Smooth muscle cell (in vitro differentiated cells): ENCODE measurements at regions not wholly inside any gene's neighbourhood (a gene's known extent, or its start where the extent isn't known, plus 50 kb on each side); places are given as distances from the start of the nearest gene placed in this dataset.
A peak's percentile ranks its signal among the peaks of the same experiment; 100 is the strongest.

ENCODE experiments used
- DNase-seq: peaks from one replicate; lab custom pipeline; 2025; ENCODE audit not compliant: unreplicated experiment; lab: John Stamatoyannopoulos, UW
- H2AFZ ChIP-seq: fragments of 200-600 bp; sonication (generic); 2 replicates; pipeline ENCODE4 v1.6.0; 2016; ENCODE audit warnings: antibody characterized with exemption, low read depth, mild to moderate bottlenecking
- H3F3A ChIP-seq: fragments of 200-600 bp; sonication (generic); 2 replicates; pipeline ENCODE4 v1.6.0; 2017; ENCODE audit warnings: antibody characterized with exemption, low read depth
- H3K27ac ChIP-seq: fragments of 200-600 bp; sonication (generic); 2 replicates; pipeline ENCODE4 v1.5.1; 2016; ENCODE audit warnings: low read depth, mild to moderate bottlenecking
- H3K27me3 ChIP-seq: fragments of 200-600 bp; sonication (generic); 2 replicates; pipeline ENCODE4 v1.6.1; 2016; ENCODE audit warnings: low read depth, mild to moderate bottlenecking
- H3K36me3 ChIP-seq: fragments of 200-600 bp; sonication (generic); 2 replicates; pipeline ENCODE4 v1.5.1; 2016; ENCODE audit warnings: low read depth
- H3K4me1 ChIP-seq: fragments of 200-600 bp; sonication (generic); 2 replicates; pipeline ENCODE4 v1.5.1; 2016; ENCODE audit warnings: low read depth
- H3K4me2 ChIP-seq: fragments of 200-600 bp; sonication (generic); 2 replicates; pipeline ENCODE4 v1.6.0; 2016; ENCODE audit warnings: mild to moderate bottlenecking
- H3K4me3 ChIP-seq: fragments of 200-600 bp; sonication (generic); 2 replicates; pipeline ENCODE4 v1.5.1; 2016; ENCODE audit warnings: mild to moderate bottlenecking
- H3K79me2 ChIP-seq: fragments of 200-600 bp; sonication (generic); 2 replicates; pipeline ENCODE4 v1.6.0; 2016; ENCODE audit warnings: low read depth, mild to moderate bottlenecking
- H3K9ac ChIP-seq: fragments of 200-600 bp; sonication (generic); 2 replicates; pipeline ENCODE4 v1.6.0; 2016; ENCODE audit warnings: low read depth
- H3K9me3 ChIP-seq: fragments of 200-600 bp; sonication (generic); replicated peaks from 2 replicates; pipeline ENCODE4 v1.5.1; 2016; ENCODE audit warnings: low read depth
- H4K20me1 ChIP-seq: fragments of 200-600 bp; sonication (generic); 2 replicates; pipeline ENCODE4 v1.6.0; 2016; ENCODE audit warnings: low read depth
- CTCF ChIP-seq: fragments of 200-600 bp; sonication (generic); IDR thresholded peaks from 2 replicates; pipeline ENCODE4 v1.5.1; 2017; ENCODE audit warnings: borderline replicate concordance, mild to moderate bottlenecking, antibody characterized with exemption; ENCODE audit not compliant: insufficient read depth, poor library complexity, severe bottlenecking
- WGBS: methylation state at CpG from one replicate; pipeline ENCODE4 v1.1.7; 2016; ENCODE audit warnings: low lambda C conversion rate; 5-methylcytosine and 5-hydroxymethylcytosine counted together

- no peak for TF ChIP-seq CTCF
- Histone ChIP-seq H3K27me3 (no peaks in the 10 kb centered on the region), H3K36me3 (no peaks in the 10 kb centered on the region), H3K27ac (no peak overlapping the region), H3K79me2 (no peaks in the 10 kb centered on the region), H3K4me2 (no peak overlapping the region), H3K4me3 (no peak overlapping the region), H4K20me1 (no peaks in the 10 kb centered on the region), H2AFZ (no peak overlapping the region), H3K9ac (no peak overlapping the region), H3K9me3 (no peaks in the 10 kb centered on the region), H3K4me1 (no peaks in the 10 kb centered on the region), H3F3A (no peaks in the 10 kb centered on the region)
- DNase-seq, result no peak
- 77% methylated on average over 5 of the region's 5 CpGs for WGBS
Measured at GRCh38 chr10:117651121-117651520, 108.6 kb downstream of the EMX2 start.

GRCh38 chr10:117652228-117653169, 110.0 kb downstream of the EMX2 start:
- Histone ChIP-seq H3K9ac (peak overlapping the region; percentile 58), H3K4me1 (no peaks in the 10 kb centered on the region), H2AFZ (no peak overlapping the region), H3K36me3 (no peaks in the 10 kb centered on the region), H3K27me3 (no peaks in the 10 kb centered on the region), H3K79me2 (no peaks in the 10 kb centered on the region), H3K9me3 (no peaks in the 10 kb centered on the region), H3F3A (no peaks in the 10 kb centered on the region), H3K4me3 (no peak overlapping the region), H4K20me1 (no peaks in the 10 kb centered on the region), H3K4me2 (no peak overlapping the region), H3K27ac (peak overlapping the region; percentile 78)
- DNase-seq, result no peak
- WGBS, result 91% methylated on average over 3 of the region's 3 CpGs
- TF ChIP-seq CTCF, result no peak

GRCh38 chr10:117653170-117653515, 110.6 kb downstream of the EMX2 start:
- peak overlapping the region; percentile 78 for H3K27ac ChIP-seq
- no peak overlapping the region for H3K4me2 ChIP-seq
- H3K79me2 ChIP-seq, result no peaks in the 10 kb centered on the region
- no peaks in the 10 kb centered on the region for H3K27me3 ChIP-seq
- DNase-seq, result no peak
- H4K20me1 ChIP-seq, result no peaks in the 10 kb centered on the region
- no peak overlapping the region for H3K4me3 ChIP-seq
- no peaks in the 10 kb centered on the region for H3K36me3 ChIP-seq
- H3F3A ChIP-seq, result no peaks in the 10 kb centered on the region
- peak overlapping the region; percentile 58 for H3K9ac ChIP-seq
- no peaks in the 10 kb centered on the region for H3K4me1 ChIP-seq
- no peak overlapping the region for H2AFZ ChIP-seq
- TF ChIP-seq CTCF, result no peak
- H3K9me3 ChIP-seq, result no peaks in the 10 kb centered on the region

GRCh38 chr10:117654105-117654504, 111.6 kb downstream of the EMX2 start:
- TF ChIP-seq CTCF, result no peak
- no peaks in the 10 kb centered on the region for H4K20me1 ChIP-seq
- H3K27me3 ChIP-seq, result no peaks in the 10 kb centered on the region
- no peak overlapping the region for H2AFZ ChIP-seq
- H3K27ac ChIP-seq, result no peak overlapping the region
- H3K79me2 ChIP-seq, result no peaks in the 10 kb centered on the region
- no peak overlapping the region for H3K4me2 ChIP-seq
- no peak overlapping the region for H3K9ac ChIP-seq
- no peaks in the 10 kb centered on the region for H3K9me3 ChIP-seq
- H3K4me1 ChIP-seq, result no peaks in the 10 kb centered on the region
- no peaks in the 10 kb centered on the region for H3K36me3 ChIP-seq
- H3K4me3 ChIP-seq, result no peak overlapping the region
- DNase-seq, result no peak
- no peaks in the 10 kb centered on the region for H3F3A ChIP-seq
